ENCODE measurements at regions not wholly inside any gene's neighbourhood (a gene's known extent, or its start where the extent isn't known, plus 50 kb on each side); places are given as distances from the start of the nearest gene placed in this dataset.
"Not testable (repeated sequence)": the region's sequence is repeated elsewhere in the genome, so short reads cannot be mapped to it uniquely, and the experiment has no call there.

DNA sequence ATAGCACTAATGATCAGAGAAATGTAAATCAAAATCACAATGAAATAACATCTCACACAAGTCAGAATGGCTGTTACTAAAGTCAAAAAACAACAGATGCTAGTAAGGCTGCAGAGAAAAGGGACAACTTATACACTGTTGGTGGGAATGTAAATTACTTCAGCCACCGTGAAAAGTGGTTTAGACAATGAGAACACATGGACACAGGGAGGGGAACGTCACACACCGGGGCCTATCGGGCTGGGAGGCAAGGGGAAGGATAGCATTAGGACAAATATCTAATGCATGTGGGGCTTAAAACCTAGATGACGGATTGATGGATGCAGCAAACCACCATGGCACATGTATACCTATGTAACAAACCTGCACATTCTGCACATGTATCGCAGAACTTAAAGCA, 602.0 kb downstream of the SATB2 start:
- H3K27ac ChIP-seq (ENCODE audit: low read depth in 2 of 2, low read length in 1 of 2); H3K4me2 ChIP-seq; H3K4me1 ChIP-seq (ENCODE audit: control insufficient read depth in 1 of 2, insufficient read depth in 2 of 2, low read depth in 1 of 2, low read length in 1 of 2); CTCF ChIA-PET; POLR2A ChIA-PET; H4K20me1 ChIP-seq (ENCODE audit: insufficient read depth); H3K9ac ChIP-seq; H3K36me3 ChIP-seq (replicated peaks in 1 of 2; ENCODE audit: control insufficient read depth in 1 of 2, insufficient read depth in 2 of 2, low read length in 1 of 2); H3F3A ChIP-seq (replicated peaks; ENCODE audit: insufficient read depth); H3K4me3 ChIP-seq (ENCODE audit: low read depth in 2 of 2, low read length in 1 of 2); H3K9me3 ChIP-seq; H3K27me3 ChIP-seq (ENCODE audit: insufficient read depth); H2AFZ ChIP-seq (ENCODE audit: low read depth); H3K79me2 ChIP-seq (ENCODE audit: insufficient read depth); H3K9me2 ChIP-seq; DNase-seq: not testable (repeated sequence)
- 38% methylated on average over 6 of the region's 6 CpGs for WGBS (ENCODE audit: low lambda C conversion rate)

DNA sequence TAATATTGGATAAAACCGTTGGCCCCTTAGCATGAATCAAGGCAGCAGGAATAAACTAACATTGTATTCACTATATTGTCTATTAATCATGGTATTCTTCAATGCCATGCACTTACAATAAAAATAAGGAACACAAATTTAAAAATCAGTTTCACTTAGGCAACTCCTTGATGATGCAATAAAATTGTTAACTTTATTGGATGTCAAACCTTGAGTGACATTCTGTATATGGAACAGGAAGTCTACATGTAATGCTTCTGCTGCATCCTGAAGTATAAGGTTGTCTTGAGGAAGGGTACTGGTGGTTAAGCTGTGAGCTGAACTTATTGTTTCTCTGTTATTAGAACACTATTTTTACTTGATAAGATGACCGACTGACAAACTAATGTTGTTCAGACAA, 605.5 kb downstream of the SATB2 start:
- Histone ChIP-seq H3K27me3 (ENCODE audit: insufficient read depth) (no peaks in the 10 kb centered on the region), H3K9me3 (no peaks in the 10 kb centered on the region), H3K4me2 (no peak overlapping the region), H3K79me2 (ENCODE audit: insufficient read depth) (no peaks in the 10 kb centered on the region), H2AFZ (ENCODE audit: low read depth) (no peak overlapping the region), H3K27ac (ENCODE audit: low read depth in 2 of 2, low read length in 1 of 2) (no peak overlapping the region), H3K36me3 (replicated peaks in 1 of 2; ENCODE audit: control insufficient read depth in 1 of 2, insufficient read depth in 2 of 2, low read length in 1 of 2) (no peaks in the 10 kb centered on the region), H3K4me1 (ENCODE audit: control insufficient read depth in 1 of 2, insufficient read depth in 2 of 2, low read depth in 1 of 2, low read length in 1 of 2) (no peaks in the 10 kb centered on the region), H3K9me2 (no peaks in the 10 kb centered on the region), H3K9ac (no peak overlapping the region), H4K20me1 (ENCODE audit: insufficient read depth) (no peaks in the 10 kb centered on the region), H3K4me3 (ENCODE audit: low read depth in 2 of 2, low read length in 1 of 2) (no peak overlapping the region), H3F3A (replicated peaks; ENCODE audit: insufficient read depth) (no peaks in the 10 kb centered on the region)
- DNase-seq = no peak
- POLR2A ChIA-PET = no interaction called here
- 13% methylated on average over 2 of the region's 2 CpGs for WGBS (ENCODE audit: low lambda C conversion rate)
- CTCF ChIA-PET = no interaction called here
- no peak for TF ChIP-seq FOSL2 (IDR thresholded peaks at IDR 0.05; ENCODE audit: borderline replicate concordance, low read depth)
- no peak for TF ChIP-seq FOXJ3 (CRISPR knock-in tag; IDR thresholded peaks at IDR 0.05)
- TF ChIP-seq SIN3A (IDR thresholded peaks at IDR 0.05; ENCODE audit: borderline replicate concordance, low read depth, low read length) = no peak
- TF ChIP-seq, protein P1, sequence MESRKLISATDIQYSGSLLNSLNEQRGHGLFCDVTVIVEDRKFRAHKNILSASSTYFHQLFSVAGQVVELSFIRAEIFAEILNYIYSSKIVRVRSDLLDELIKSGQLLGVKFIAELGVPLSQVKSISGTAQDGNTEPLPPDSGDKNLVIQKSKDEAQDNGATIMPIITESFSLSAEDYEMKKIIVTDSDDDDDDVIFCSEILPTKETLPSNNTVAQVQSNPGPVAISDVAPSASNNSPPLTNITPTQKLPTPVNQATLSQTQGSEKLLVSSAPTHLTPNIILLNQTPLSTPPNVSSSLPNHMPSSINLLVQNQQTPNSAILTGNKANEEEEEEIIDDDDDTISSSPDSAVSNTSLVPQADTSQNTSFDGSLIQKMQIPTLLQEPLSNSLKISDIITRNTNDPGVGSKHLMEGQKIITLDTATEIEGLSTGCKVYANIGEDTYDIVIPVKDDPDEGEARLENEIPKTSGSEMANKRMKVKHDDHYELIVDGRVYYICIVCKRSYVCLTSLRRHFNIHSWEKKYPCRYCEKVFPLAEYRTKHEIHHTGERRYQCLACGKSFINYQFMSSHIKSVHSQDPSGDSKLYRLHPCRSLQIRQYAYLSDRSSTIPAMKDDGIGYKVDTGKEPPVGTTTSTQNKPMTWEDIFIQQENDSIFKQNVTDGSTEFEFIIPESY (IDR thresholded peaks at IDR 0.05; ENCODE audit: borderline replicate concordance, low read depth) = no peak

DNA sequence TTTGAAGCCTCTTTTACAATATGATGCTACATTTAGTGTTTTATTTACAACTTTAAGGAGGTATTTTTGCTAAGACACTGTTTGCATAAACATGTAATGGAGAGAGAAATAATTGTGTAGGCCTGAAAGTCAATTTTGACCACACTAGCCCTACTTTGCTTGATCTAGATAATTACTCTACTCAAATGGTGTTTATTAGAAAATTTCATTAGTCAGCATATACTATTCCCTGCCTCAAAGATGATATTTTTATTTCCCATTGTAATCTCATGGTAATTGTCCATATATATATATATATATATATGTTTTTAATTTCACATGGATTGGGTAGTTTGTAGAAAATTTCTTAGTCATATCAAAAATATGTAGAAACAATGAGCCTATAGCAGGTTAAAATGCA, 632.2 kb downstream of the SATB2 start:
- Histone ChIP-seq H4K20me1 (ENCODE audit: insufficient read depth) (no peaks in the 10 kb centered on the region), H2AFZ (ENCODE audit: low read depth) (no peak overlapping the region), H3F3A (replicated peaks; ENCODE audit: insufficient read depth) (no peaks in the 10 kb centered on the region), H3K27ac (ENCODE audit: low read depth in 2 of 2, low read length in 1 of 2) (no peak overlapping the region), H3K36me3 (replicated peaks in 1 of 2; ENCODE audit: control insufficient read depth in 1 of 2, insufficient read depth in 2 of 2, low read length in 1 of 2) (no peaks in the 10 kb centered on the region), H3K9ac (no peak overlapping the region), H3K4me2 (no peak overlapping the region), H3K9me3 (no peaks in the 10 kb centered on the region), H3K9me2 (no peaks in the 10 kb centered on the region), H3K79me2 (ENCODE audit: insufficient read depth) (no peaks in the 10 kb centered on the region), H3K4me1 (ENCODE audit: control insufficient read depth in 1 of 2, insufficient read depth in 2 of 2, low read depth in 1 of 2, low read length in 1 of 2) (no peaks in the 10 kb centered on the region), H3K4me3 (ENCODE audit: low read depth in 2 of 2, low read length in 1 of 2) (no peak overlapping the region), H3K27me3 (ENCODE audit: insufficient read depth) (no peaks in the 10 kb centered on the region)
- DNase-seq = no peak
- CTCF ChIA-PET = no interaction called here
- POLR2A ChIA-PET = no interaction called here
- TF ChIP-seq TEAD4 (IDR thresholded peaks at IDR 0.05; ENCODE audit: borderline replicate concordance, insufficient read depth) (no peak), FOSL2 (IDR thresholded peaks at IDR 0.05; ENCODE audit: borderline replicate concordance, low read depth) (no peak), FOXJ3 (CRISPR knock-in tag; IDR thresholded peaks at IDR 0.05) (no peak), RAD21 (IDR thresholded peaks at IDR 0.05; ENCODE audit: low read length) (no peak), SIN3A (IDR thresholded peaks at IDR 0.05; ENCODE audit: borderline replicate concordance, low read depth, low read length) (no peak), MEF2A (IDR thresholded peaks at IDR 0.05; ENCODE audit: borderline replicate concordance, low read depth) (no peak)
- TF ChIP-seq, protein P1 (IDR thresholded peaks at IDR 0.05; ENCODE audit: borderline replicate concordance, low read depth) = no peak
- TF ChIP-seq, protein P2, sequence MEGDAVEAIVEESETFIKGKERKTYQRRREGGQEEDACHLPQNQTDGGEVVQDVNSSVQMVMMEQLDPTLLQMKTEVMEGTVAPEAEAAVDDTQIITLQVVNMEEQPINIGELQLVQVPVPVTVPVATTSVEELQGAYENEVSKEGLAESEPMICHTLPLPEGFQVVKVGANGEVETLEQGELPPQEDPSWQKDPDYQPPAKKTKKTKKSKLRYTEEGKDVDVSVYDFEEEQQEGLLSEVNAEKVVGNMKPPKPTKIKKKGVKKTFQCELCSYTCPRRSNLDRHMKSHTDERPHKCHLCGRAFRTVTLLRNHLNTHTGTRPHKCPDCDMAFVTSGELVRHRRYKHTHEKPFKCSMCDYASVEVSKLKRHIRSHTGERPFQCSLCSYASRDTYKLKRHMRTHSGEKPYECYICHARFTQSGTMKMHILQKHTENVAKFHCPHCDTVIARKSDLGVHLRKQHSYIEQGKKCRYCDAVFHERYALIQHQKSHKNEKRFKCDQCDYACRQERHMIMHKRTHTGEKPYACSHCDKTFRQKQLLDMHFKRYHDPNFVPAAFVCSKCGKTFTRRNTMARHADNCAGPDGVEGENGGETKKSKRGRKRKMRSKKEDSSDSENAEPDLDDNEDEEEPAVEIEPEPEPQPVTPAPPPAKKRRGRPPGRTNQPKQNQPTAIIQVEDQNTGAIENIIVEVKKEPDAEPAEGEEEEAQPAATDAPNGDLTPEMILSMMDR (IDR thresholded peaks at IDR 0.05) = no peak
- TF ChIP-seq, protein P3, sequence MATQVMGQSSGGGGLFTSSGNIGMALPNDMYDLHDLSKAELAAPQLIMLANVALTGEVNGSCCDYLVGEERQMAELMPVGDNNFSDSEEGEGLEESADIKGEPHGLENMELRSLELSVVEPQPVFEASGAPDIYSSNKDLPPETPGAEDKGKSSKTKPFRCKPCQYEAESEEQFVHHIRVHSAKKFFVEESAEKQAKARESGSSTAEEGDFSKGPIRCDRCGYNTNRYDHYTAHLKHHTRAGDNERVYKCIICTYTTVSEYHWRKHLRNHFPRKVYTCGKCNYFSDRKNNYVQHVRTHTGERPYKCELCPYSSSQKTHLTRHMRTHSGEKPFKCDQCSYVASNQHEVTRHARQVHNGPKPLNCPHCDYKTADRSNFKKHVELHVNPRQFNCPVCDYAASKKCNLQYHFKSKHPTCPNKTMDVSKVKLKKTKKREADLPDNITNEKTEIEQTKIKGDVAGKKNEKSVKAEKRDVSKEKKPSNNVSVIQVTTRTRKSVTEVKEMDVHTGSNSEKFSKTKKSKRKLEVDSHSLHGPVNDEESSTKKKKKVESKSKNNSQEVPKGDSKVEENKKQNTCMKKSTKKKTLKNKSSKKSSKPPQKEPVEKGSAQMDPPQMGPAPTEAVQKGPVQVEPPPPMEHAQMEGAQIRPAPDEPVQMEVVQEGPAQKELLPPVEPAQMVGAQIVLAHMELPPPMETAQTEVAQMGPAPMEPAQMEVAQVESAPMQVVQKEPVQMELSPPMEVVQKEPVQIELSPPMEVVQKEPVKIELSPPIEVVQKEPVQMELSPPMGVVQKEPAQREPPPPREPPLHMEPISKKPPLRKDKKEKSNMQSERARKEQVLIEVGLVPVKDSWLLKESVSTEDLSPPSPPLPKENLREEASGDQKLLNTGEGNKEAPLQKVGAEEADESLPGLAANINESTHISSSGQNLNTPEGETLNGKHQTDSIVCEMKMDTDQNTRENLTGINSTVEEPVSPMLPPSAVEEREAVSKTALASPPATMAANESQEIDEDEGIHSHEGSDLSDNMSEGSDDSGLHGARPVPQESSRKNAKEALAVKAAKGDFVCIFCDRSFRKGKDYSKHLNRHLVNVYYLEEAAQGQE (IDR thresholded peaks at IDR 0.05; ENCODE audit: low read depth, low read length) = no peak
- TF ChIP-seq, protein P4, sequence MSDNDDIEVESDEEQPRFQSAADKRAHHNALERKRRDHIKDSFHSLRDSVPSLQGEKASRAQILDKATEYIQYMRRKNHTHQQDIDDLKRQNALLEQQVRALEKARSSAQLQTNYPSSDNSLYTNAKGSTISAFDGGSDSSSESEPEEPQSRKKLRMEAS (IDR thresholded peaks at IDR 0.05; ENCODE audit: low read depth) = no peak
